Caco-2 (cell line): ENCODE measurements at regions not wholly inside any gene's neighbourhood (a gene's known extent, or its start where the extent isn't known, plus 50 kb on each side); places are given as distances from the start of the nearest gene placed in this dataset.

Experiments used
- BruUV-seq: library from RNA; stranded (reverse); fragments of 400-500 nt; replicated peaks from 2 replicates; lab custom pipeline; 2021; lab: Mats Ljungman, UMichigan
- CTCF ChIA-PET: fragments of 300-600 bp; sonication (Branson Sonifier 250); formaldehyde crosslinking; loops from one replicate; lab custom pipeline; 2022; ENCODE audit warnings: antibody characterized with exemption; lab: Charles Lee
- POLR2A ChIA-PET: fragments of 300-600 bp; sonication (Branson Sonifier 250); formaldehyde crosslinking; loops from one replicate; lab custom pipeline; 2022; ENCODE audit warnings: antibody characterized with exemption; lab: Charles Lee
- DNase-seq, 2 experiments: peaks; one replicate each; pipeline versions ENCODE4 v3.0.0 to v3.0.0-alpha.2; 2020 to 2022
- H3K27me3 ChIP-seq: replicated peaks from 2 replicates; pipeline ENCODE4 v1.6.0; 2011; ENCODE audit warnings: low read length; ENCODE audit not compliant: control insufficient read depth, insufficient read depth
- H3K36me3 ChIP-seq: 2 replicates; pipeline ENCODE4 v1.5.1; 2011; ENCODE audit warnings: low read length; ENCODE audit not compliant: control insufficient read depth, insufficient read depth
- H3K4me1 ChIP-seq: fragments of 250-450 bp; sonication (Bioruptor Pico); 2 replicates; pipeline ENCODE4 v1.5.1; 2020; ENCODE audit warnings: mild to moderate bottlenecking
- H3K4me3 ChIP-seq: 2 replicates; pipeline ENCODE4 v1.5.1; 2011; ENCODE audit warnings: low read depth, mild to moderate bottlenecking, control low read depth, low read length
- H3K9me3 ChIP-seq: fragments of 250-450 bp; sonication (Bioruptor Pico); 2 replicates; pipeline ENCODE4 v1.5.1; 2020; ENCODE audit warnings: mild to moderate bottlenecking, moderate library complexity
- H3K27ac Mint-ChIP-seq: one replicate; pipeline ENCODE4 v1.8.0; 2022; ENCODE audit warnings: mixed read lengths; ENCODE audit not compliant: unreplicated experiment
- H3K27me3 Mint-ChIP-seq: one replicate; pipeline ENCODE4 v1.8.0; 2022; ENCODE audit warnings: mixed read lengths; ENCODE audit not compliant: insufficient read depth, unreplicated experiment
- H3K36me3 Mint-ChIP-seq: one replicate; pipeline ENCODE4 v1.8.0; 2022; ENCODE audit warnings: mild to moderate bottlenecking, mixed read lengths; ENCODE audit not compliant: insufficient read depth, unreplicated experiment
- H3K4me1 Mint-ChIP-seq: one replicate; pipeline ENCODE4 v1.8.0; 2022; ENCODE audit warnings: low read depth, mixed read lengths; ENCODE audit not compliant: unreplicated experiment
- H3K4me3 Mint-ChIP-seq: one replicate; pipeline ENCODE4 v1.8.0; 2022; ENCODE audit warnings: mild to moderate bottlenecking, moderate library complexity, mixed read lengths; ENCODE audit not compliant: unreplicated experiment
- H3K9me3 Mint-ChIP-seq: one replicate; pipeline ENCODE4 v1.8.0; 2022; ENCODE audit warnings: mixed read lengths; ENCODE audit not compliant: unreplicated experiment
- CTCF ChIP-seq, 2 experiments: fragments of 200-600 bp in 1 of 2; IDR thresholded peaks; 1 replicate in 1 of 2; 2 replicates in 1 of 2; pipeline versions ENCODE4 v1.5.1 to v1.8.0; 2011 to 2022; ENCODE audit warnings: antibody characterized with exemption in 1 of 2, control low read depth in 1 of 2, inconsistent platforms in 1 of 2, low read depth in 1 of 2, low read length in 1 of 2, mild to moderate bottlenecking in 1 of 2, moderate library complexity in 1 of 2; ENCODE audit not compliant: insufficient read depth in 1 of 2, severe bottlenecking in 1 of 2, unreplicated experiment in 1 of 2
- intact Hi-C: fragments of 100-400 bp; cut with micrococcal nuclease; formaldehyde crosslinking; loops from one replicate; pipeline ENCODE4 v1.10.0; 2022; ENCODE audit not compliant: unreplicated experiment

DNA sequence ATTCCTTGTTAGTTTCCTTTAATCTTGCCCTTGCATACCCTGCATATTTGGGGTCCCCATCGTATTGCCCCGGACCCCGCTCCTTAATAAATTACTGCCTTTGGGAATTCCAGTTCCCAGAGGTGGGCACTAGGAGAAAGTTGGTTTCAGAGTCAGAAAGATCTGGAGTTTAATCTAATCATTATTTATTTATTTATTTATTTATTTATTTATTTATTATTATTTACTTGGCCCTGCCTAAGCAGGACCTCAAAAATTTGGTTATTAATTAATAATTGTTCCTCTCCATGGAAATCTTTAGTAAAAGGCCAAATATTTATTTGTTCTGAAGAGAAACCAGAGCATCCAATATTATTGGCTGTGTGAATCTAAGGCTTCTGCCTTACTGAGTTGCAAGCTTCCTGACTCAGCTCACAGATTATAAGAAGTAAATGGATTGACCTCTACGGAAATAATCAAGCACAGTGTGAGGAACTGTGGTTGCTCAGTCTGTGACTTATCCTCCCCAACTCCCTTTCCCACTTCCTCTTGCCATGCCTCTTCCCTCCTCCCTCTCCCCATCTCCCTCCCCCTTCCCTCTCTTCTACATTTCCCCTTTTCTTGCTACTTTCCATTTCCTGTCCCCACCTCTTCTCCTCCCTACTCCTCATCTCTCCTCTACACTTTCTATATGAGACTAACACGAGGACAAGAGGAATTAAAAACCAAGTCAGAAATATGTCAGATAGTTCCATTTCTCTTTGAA is 61.5 kb upstream of the AP1S2 start:
- ChIA-PET CTCF (no interaction called here), POLR2A (no interaction called here)
- intact Hi-C loops = no loop called here
- H3K9me3 ChIP-seq = no peaks in the 10 kb centered on the region
- H3K4me3 ChIP-seq = no peak overlapping the region
- Mint-ChIP-seq H3K27ac (no peak overlapping the region), H3K36me3 (no peaks in the 10 kb centered on the region), H3K4me1 (no peaks in the 10 kb centered on the region), H3K9me3 (no peaks in the 10 kb centered on the region), H3K4me3 (no peak overlapping the region), H3K27me3 (peaks cover 3% of the 10 kb centered on the region)
- BruUV-seq = no TSS peak
- H3K27me3 ChIP-seq = no peaks in the 10 kb centered on the region
- H3K4me1 ChIP-seq = no peaks in the 10 kb centered on the region
- TF ChIP-seq CTCF (IDR thresholded peaks at IDR 0.05; ENCODE audit: insufficient read depth in 1 of 2, low read depth in 1 of 2, low read length in 1 of 2, severe bottlenecking in 1 of 2, unreplicated experiment in 1 of 2) = no peak
- H3K36me3 ChIP-seq = no peaks in the 10 kb centered on the region
- no peak for DNase-seq

DNA sequence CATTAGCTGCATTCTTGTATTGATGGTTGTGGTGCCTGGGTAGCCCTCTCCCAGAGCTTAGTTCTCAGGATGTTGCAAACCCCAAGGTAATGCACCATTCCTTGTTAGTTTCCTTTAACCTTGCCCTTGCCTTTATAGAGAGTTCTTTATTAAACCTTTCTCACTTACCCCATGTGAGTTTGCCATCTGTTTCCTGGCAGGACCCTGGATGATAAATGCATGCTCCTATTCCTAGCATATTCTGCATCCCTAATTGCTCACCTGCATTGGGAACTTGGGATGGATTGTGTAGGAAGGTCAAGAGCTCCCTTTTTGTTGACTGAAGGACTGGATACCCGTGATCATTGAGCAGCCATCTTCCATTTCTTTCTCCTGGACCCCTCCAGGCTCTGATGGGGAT is 59.9 kb upstream of the AP1S2 start:
- Mint-ChIP-seq H3K36me3 (no peaks in the 10 kb centered on the region), H3K4me1 (no peaks in the 10 kb centered on the region), H3K27me3 (peaks cover 3% of the 10 kb centered on the region), H3K27ac (no peak overlapping the region), H3K9me3 (no peaks in the 10 kb centered on the region), H3K4me3 (no peak overlapping the region)
- intact Hi-C loops = no loop called here
- no peaks in the 10 kb centered on the region for H3K4me1 ChIP-seq
- H3K4me3 ChIP-seq = no peak overlapping the region
- H3K36me3 ChIP-seq = no peaks in the 10 kb centered on the region
- no peak for DNase-seq
- no TSS peak for BruUV-seq
- no peaks in the 10 kb centered on the region for H3K27me3 ChIP-seq
- POLR2A ChIA-PET = no interaction called here
- TF ChIP-seq CTCF (IDR thresholded peaks at IDR 0.05; ENCODE audit: insufficient read depth in 1 of 2, low read depth in 1 of 2, low read length in 1 of 2, severe bottlenecking in 1 of 2, unreplicated experiment in 1 of 2) = no peak
- CTCF ChIA-PET = no interaction called here
- no peaks in the 10 kb centered on the region for H3K9me3 ChIP-seq

DNA sequence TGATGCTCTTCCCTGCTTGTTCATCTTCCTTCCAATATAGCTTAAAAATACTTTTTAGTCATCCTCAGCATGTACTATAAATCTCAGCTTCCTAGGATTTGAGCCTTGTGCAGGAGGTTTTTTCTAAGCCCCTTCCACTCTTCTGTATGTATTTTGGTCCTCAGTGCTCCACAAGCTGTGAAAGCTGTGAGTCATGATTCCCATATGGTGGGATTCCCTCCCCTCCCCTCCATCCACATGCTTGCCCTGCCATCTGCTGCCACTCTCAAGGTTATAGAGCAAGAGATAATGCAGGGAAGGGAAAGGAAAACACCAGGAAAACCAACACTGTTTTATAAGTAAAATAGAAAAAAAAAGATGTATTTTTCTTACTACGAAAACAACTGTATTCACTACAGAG is 58.5 kb upstream of the AP1S2 start:
- Histone ChIP-seq H3K36me3 (no peaks in the 10 kb centered on the region), H3K9me3 (no peaks in the 10 kb centered on the region), H3K4me1 (no peaks in the 10 kb centered on the region), H3K4me3 (no peak overlapping the region), H3K27me3 (no peaks in the 10 kb centered on the region)
- no TSS peak for BruUV-seq
- Mint-ChIP-seq H3K27ac (no peak overlapping the region), H3K9me3 (no peaks in the 10 kb centered on the region), H3K4me3 (no peak overlapping the region), H3K27me3 (peaks cover 3% of the 10 kb centered on the region), H3K4me1 (no peaks in the 10 kb centered on the region), H3K36me3 (no peaks in the 10 kb centered on the region)
- no peak for DNase-seq
- CTCF ChIA-PET = no interaction called here
- POLR2A ChIA-PET = no interaction called here
- intact Hi-C loops = no loop called here
- no peak for TF ChIP-seq CTCF (IDR thresholded peaks at IDR 0.05; ENCODE audit: insufficient read depth in 1 of 2, low read depth in 1 of 2, low read length in 1 of 2, severe bottlenecking in 1 of 2, unreplicated experiment in 1 of 2)
